ENCODE measurements at regions not wholly inside any gene's neighbourhood (a gene's known extent, or its start where the extent isn't known, plus 50 kb on each side); places are given as distances from the start of the nearest gene placed in this dataset.

GRCh38 chr2:221107424-221107823 is 464.7 kb downstream of the EPHA4 start:
- no peak for TF ChIP-seq CTCF (IDR thresholded peaks at IDR 0.05; ENCODE audit: partially characterized antibody, unreplicated experiment)
- no peak overlapping the region for H3K27ac Mint-ChIP-seq (ENCODE audit: unreplicated experiment)
- H3K27me3 Mint-ChIP-seq (ENCODE audit: unreplicated experiment), result peaks cover 3% of the 10 kb centered on the region
- peaks cover 6% of the 10 kb centered on the region for H3K4me1 Mint-ChIP-seq (ENCODE audit: low read depth, unreplicated experiment)
- H3K36me3 Mint-ChIP-seq (ENCODE audit: unreplicated experiment), result no peaks in the 10 kb centered on the region
- no peak overlapping the region for H3K4me3 Mint-ChIP-seq (ENCODE audit: unreplicated experiment)
- no peak for DNase-seq
- peaks cover 5% of the 10 kb centered on the region for H3K9me3 Mint-ChIP-seq (ENCODE audit: unreplicated experiment)

- Mint-ChIP-seq H3K4me1 (ENCODE audit: low read depth, unreplicated experiment) (peaks cover 3% of the 10 kb centered on the region), H3K4me3 (ENCODE audit: unreplicated experiment) (no peak overlapping the region), H3K9me3 (ENCODE audit: unreplicated experiment) (peaks cover 5% of the 10 kb centered on the region), H3K27me3 (ENCODE audit: unreplicated experiment) (no peaks in the 10 kb centered on the region), H3K36me3 (ENCODE audit: unreplicated experiment) (no peaks in the 10 kb centered on the region), H3K27ac (ENCODE audit: unreplicated experiment) (no peak overlapping the region)
- no peak for DNase-seq
- TF ChIP-seq CTCF (IDR thresholded peaks at IDR 0.05; ENCODE audit: partially characterized antibody, unreplicated experiment), result no peak
Measured at GRCh38 chr2:221109552-221109951, 462.6 kb downstream of the EPHA4 start.

GRCh38 chr2:221111739-221112138 is 460.4 kb downstream of the EPHA4 start:
- H3K4me1 Mint-ChIP-seq (ENCODE audit: low read depth, unreplicated experiment), result no peaks in the 10 kb centered on the region
- no peak overlapping the region for H3K27ac Mint-ChIP-seq (ENCODE audit: unreplicated experiment)
- no peak for TF ChIP-seq CTCF (IDR thresholded peaks at IDR 0.05; ENCODE audit: partially characterized antibody, unreplicated experiment)
- no peak for DNase-seq
- H3K27me3 Mint-ChIP-seq (ENCODE audit: unreplicated experiment), result no peaks in the 10 kb centered on the region
- H3K36me3 Mint-ChIP-seq (ENCODE audit: unreplicated experiment), result no peaks in the 10 kb centered on the region
- H3K4me3 Mint-ChIP-seq (ENCODE audit: unreplicated experiment), result no peak overlapping the region
- no peaks in the 10 kb centered on the region for H3K9me3 Mint-ChIP-seq (ENCODE audit: unreplicated experiment)

- DNase-seq, result no peak
- Mint-ChIP-seq H3K27me3 (ENCODE audit: unreplicated experiment) (no peaks in the 10 kb centered on the region), H3K36me3 (ENCODE audit: unreplicated experiment) (no peaks in the 10 kb centered on the region), H3K9me3 (ENCODE audit: unreplicated experiment) (no peaks in the 10 kb centered on the region), H3K4me3 (ENCODE audit: unreplicated experiment) (no peak overlapping the region), H3K27ac (ENCODE audit: unreplicated experiment) (no peak overlapping the region), H3K4me1 (ENCODE audit: low read depth, unreplicated experiment) (no peaks in the 10 kb centered on the region)
- TF ChIP-seq CTCF (IDR thresholded peaks at IDR 0.05; ENCODE audit: partially characterized antibody, unreplicated experiment), result no peak
Measured at GRCh38 chr2:221112744-221113143, 459.4 kb downstream of the EPHA4 start.

GRCh38 chr2:221115944-221116343 is 456.2 kb downstream of the EPHA4 start:
- TF ChIP-seq CTCF (IDR thresholded peaks at IDR 0.05; ENCODE audit: partially characterized antibody, unreplicated experiment), result no peak
- Mint-ChIP-seq H3K4me1 (ENCODE audit: low read depth, unreplicated experiment) (no peaks in the 10 kb centered on the region), H3K36me3 (ENCODE audit: unreplicated experiment) (no peaks in the 10 kb centered on the region), H3K27me3 (ENCODE audit: unreplicated experiment) (no peaks in the 10 kb centered on the region), H3K9me3 (ENCODE audit: unreplicated experiment) (no peaks in the 10 kb centered on the region), H3K4me3 (ENCODE audit: unreplicated experiment) (no peak overlapping the region), H3K27ac (ENCODE audit: unreplicated experiment) (no peak overlapping the region)
- no peak for DNase-seq
